ENCODE measurements at regions not wholly inside any gene's neighbourhood (a gene's known extent, or its start where the extent isn't known, plus 50 kb on each side); places are given as distances from the start of the nearest gene placed in this dataset.

DNA sequence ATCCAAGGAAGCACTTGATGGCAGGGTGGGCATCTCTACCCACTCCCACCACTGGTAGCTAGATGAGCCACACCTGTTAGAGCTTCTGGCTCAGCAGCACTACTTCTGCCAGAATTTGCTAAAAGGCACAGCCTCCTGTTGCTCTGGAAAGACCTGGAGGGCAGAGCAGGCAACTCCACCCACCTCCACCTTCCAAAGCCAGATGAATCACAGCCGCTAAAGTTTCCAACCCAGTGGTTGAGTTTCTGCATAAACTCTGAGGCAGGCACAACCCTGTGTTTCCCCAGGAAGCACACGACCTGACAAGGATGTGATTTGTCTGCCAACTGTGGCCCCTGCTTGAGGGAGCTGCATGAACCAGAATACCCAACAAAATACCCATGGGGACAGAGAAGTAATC lies 111.6 kb upstream of the GCFC2 start:
- DNase-seq: no peak
- H3K4me1 ChIP-seq: no peaks in the 10 kb centered on the region
- H3K9me3 ChIP-seq: no peaks in the 10 kb centered on the region
- TF ChIP-seq, protein P1, sequence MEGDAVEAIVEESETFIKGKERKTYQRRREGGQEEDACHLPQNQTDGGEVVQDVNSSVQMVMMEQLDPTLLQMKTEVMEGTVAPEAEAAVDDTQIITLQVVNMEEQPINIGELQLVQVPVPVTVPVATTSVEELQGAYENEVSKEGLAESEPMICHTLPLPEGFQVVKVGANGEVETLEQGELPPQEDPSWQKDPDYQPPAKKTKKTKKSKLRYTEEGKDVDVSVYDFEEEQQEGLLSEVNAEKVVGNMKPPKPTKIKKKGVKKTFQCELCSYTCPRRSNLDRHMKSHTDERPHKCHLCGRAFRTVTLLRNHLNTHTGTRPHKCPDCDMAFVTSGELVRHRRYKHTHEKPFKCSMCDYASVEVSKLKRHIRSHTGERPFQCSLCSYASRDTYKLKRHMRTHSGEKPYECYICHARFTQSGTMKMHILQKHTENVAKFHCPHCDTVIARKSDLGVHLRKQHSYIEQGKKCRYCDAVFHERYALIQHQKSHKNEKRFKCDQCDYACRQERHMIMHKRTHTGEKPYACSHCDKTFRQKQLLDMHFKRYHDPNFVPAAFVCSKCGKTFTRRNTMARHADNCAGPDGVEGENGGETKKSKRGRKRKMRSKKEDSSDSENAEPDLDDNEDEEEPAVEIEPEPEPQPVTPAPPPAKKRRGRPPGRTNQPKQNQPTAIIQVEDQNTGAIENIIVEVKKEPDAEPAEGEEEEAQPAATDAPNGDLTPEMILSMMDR (IDR thresholded peaks at IDR 0.05): no peak
- TF ChIP-seq POLR2A (IDR thresholded peaks at IDR 0.05): no peak
- H3K4me3 ChIP-seq (replicated peaks in 1 of 3): no peak overlapping the region
- no peaks in the 10 kb centered on the region for H3K27me3 ChIP-seq
- WGBS, 2 donors: 57 to 78% methylated on average over 1 to 2 of the region's 2 CpGs
- no peaks in the 10 kb centered on the region for H3K36me3 ChIP-seq
- intact Hi-C loops (cut with DNase I): no loop called here
- no peak overlapping the region for H3K27ac ChIP-seq

DNA sequence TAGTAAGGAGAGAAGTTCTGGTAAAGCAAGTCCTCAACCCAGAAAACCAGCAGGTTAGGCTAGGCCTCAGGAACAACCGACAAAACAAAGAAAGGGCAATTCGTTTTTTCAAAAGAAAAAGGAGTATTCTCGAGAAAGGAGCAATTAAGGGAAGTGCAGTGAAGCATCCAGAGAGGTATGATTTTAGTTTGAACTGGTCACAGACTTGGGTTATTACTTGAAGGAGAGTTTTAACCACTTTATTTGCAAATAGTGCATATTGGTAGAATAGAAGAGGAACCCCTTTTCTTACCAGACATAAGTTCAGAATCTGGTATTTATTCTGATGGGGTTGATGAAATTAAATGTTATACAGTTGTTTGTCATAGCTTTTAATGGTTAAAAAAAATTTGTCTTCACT lies 110.0 kb upstream of the GCFC2 start:
- Histone ChIP-seq H3K27me3 (no peaks in the 10 kb centered on the region), H3K36me3 (no peaks in the 10 kb centered on the region), H3K9me3 (no peaks in the 10 kb centered on the region), H3K4me1 (no peaks in the 10 kb centered on the region), H3K27ac (no peak overlapping the region), H3K4me3 (replicated peaks in 1 of 3) (no peak overlapping the region)
- intact Hi-C loops (cut with DNase I): no loop called here
- TF ChIP-seq POLR2A (IDR thresholded peaks at IDR 0.05): no peak
- TF ChIP-seq, protein P1 (IDR thresholded peaks at IDR 0.05): no peak
- no peak for DNase-seq
- WGBS, 2 donors: 41 to 50% methylated on average over 3 of the region's 3 CpGs

DNA sequence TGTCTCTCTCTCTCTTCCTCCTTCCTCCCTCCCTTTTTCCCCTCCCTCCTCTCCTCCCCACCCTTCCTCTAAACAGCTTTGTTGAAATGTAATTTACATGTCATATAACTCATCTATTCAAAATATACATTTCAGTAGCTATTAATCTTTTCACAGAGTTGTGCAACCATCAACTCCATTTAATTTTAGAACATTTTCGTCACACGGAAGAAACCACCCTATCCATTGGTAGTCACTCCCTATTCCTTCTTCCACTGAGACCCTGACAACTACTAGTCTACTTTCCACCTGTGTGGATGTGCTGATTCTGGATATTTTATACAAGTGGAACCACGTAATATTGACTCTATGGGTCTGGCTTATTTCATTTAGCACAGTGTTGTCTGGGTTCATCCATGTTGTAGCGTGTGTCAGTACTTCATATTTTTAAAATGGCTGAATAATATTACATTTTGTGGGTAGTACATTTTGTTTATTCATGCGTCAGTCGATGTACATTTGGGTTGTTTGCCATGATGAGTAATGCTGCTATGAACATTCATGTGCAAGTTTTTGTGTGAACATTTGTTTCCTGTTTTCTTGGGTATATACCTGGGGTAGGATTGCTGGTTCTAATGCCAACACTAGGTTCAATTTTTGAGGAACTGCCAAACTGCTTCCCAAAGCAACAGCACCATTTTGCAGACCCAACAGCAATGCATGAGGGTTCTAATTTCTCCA lies 100.1 kb upstream of the GCFC2 start:
- TF ChIP-seq, protein P1 (IDR thresholded peaks at IDR 0.05): no peak
- TF ChIP-seq POLR2A (IDR thresholded peaks at IDR 0.05): no peak
- Histone ChIP-seq H3K27ac (no peak overlapping the region), H3K4me3 (replicated peaks in 1 of 3) (no peak overlapping the region), H3K9me3 (no peaks in the 10 kb centered on the region), H3K36me3 (no peaks in the 10 kb centered on the region), H3K4me1 (no peaks in the 10 kb centered on the region), H3K27me3 (no peaks in the 10 kb centered on the region)
- DNase-seq: no peak
- 85 to 92% methylated on average over 6 of the region's 6 CpGs for WGBS, 2 donors
- intact Hi-C loops (cut with DNase I): no loop called here

DNA sequence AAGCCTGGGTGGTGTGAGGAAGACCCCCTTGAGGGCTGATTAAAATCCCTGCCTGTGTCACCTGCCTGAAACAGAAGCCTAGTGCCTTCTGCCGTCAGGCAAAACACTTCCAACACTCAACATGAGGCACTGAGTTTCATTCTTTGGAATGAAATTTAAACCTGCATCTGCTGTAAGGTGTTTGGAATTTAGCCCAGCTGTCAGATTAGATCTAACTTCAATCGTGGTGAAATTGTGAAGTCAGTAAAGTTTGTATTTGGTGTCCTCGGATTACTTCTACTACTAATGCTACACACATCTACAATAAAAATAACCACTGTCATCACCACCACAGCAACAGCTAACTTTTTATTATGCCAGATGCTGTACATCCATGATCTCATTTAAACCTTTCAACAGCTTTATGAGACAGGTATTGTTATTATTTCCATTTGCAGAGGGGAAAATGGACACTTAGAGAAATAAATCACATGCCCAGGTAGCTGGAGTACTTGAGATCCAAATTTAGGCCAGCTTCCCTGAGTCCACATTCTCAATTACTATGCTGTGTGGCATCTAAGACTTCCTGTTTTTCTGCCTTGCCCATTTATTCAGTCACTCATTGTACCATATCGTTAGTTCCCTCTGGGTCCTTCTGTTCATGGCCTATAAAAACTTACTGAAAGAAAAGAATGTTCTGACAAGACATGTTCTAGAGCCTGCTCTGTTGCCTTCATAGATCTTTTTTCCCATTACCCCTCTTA lies 98.2 kb upstream of the GCFC2 start:
- 47 to 62% methylated on average over 4 of the region's 4 CpGs for WGBS, 2 donors
- H3K27ac ChIP-seq: no peak overlapping the region
- no peaks in the 10 kb centered on the region for H3K4me1 ChIP-seq
- no peaks in the 10 kb centered on the region for H3K9me3 ChIP-seq
- no peaks in the 10 kb centered on the region for H3K36me3 ChIP-seq
- H3K4me3 ChIP-seq (replicated peaks in 1 of 3): no peak overlapping the region
- TF ChIP-seq, protein P1 (IDR thresholded peaks at IDR 0.05): no peak
- no peak for TF ChIP-seq POLR2A (IDR thresholded peaks at IDR 0.05)
- H3K27me3 ChIP-seq: no peaks in the 10 kb centered on the region
- no peak for DNase-seq
- intact Hi-C loops (cut with DNase I): no loop called here

DNA sequence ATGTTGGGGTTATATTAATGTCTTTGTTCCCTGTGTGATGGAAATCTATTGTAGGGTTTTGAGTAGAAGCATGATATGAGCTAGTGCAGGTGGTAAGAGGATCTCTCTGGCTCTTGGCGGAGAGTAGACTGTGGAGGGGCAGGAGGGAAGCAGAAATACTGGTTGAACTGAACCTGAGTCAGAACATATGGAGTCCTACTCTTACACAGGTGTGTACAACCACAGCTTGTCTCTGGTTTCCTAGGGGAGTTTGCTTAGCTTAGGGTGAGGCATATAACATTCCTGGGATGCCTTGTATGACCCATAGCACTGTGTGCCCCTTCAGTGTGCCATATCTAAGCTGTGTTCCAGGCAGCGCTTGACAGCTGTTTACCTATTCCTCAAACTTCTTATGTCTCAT lies 97.3 kb upstream of the GCFC2 start:
- H3K4me1 ChIP-seq: no peaks in the 10 kb centered on the region
- TF ChIP-seq, protein P1 (IDR thresholded peaks at IDR 0.05): no peak
- no peak for TF ChIP-seq POLR2A (IDR thresholded peaks at IDR 0.05)
- intact Hi-C loops (cut with DNase I): no loop called here

More for the DNA sequence above, 97.3 kb upstream of the GCFC2 start:
- H3K4me3 ChIP-seq (replicated peaks in 1 of 3): no peak overlapping the region
- no peaks in the 10 kb centered on the region for H3K27me3 ChIP-seq
- H3K27ac ChIP-seq: no peak overlapping the region
- DNase-seq: no peak
- H3K36me3 ChIP-seq: no peaks in the 10 kb centered on the region
- 85 to 88% methylated on average over 2 of the region's 2 CpGs for WGBS, 2 donors
- no peaks in the 10 kb centered on the region for H3K9me3 ChIP-seq
